Chondrocyte (in vitro differentiated cells): ENCODE measurements at regions not wholly inside any gene's neighbourhood (a gene's known extent, or its start where the extent isn't known, plus 50 kb on each side); places are given as distances from the start of the nearest gene placed in this dataset.

Source experiments
- DNase-seq: peaks from one replicate; pipeline ENCODE4 v3.0.0; 2021; ENCODE audit warnings: mixed read lengths, low spot score
- H3K27ac Mint-ChIP-seq: one replicate; pipeline ENCODE4 v1.8.0; 2021; ENCODE audit warnings: mild to moderate bottlenecking, moderate library complexity, mixed read lengths; ENCODE audit not compliant: unreplicated experiment
- H3K27me3 Mint-ChIP-seq: 2 replicates; pipeline ENCODE4 v1.8.0; 2021; ENCODE audit warnings: low read depth, mixed read lengths
- H3K36me3 Mint-ChIP-seq: 2 replicates; pipeline ENCODE4 v1.8.0; 2021; ENCODE audit warnings: low read depth, mixed read lengths
- H3K4me1 Mint-ChIP-seq: 2 replicates; pipeline ENCODE4 v1.8.0; 2021; ENCODE audit warnings: low read depth, mild to moderate bottlenecking, mixed read lengths
- H3K4me3 Mint-ChIP-seq: one replicate; pipeline ENCODE4 v1.8.0; 2021; ENCODE audit warnings: mild to moderate bottlenecking, moderate library complexity, mixed read lengths; ENCODE audit not compliant: unreplicated experiment
- H3K9me3 Mint-ChIP-seq: 2 replicates; pipeline ENCODE4 v1.8.0; 2021; ENCODE audit warnings: low read depth, mixed read lengths
- CTCF ChIP-seq: fragments of 200-600 bp; sonication (generic); IDR thresholded peaks from 2 replicates; pipeline ENCODE4 v1.5.0; 2021; ENCODE audit warnings: antibody characterized with exemption, mild to moderate bottlenecking, moderate library complexity

GRCh38 chr13:44230071-44230470, 143.6 kb upstream of the SERP2 start:
- Mint-ChIP-seq H3K27ac (no peak overlapping the region), H3K4me1 (peaks cover 6% of the 10 kb centered on the region), H3K27me3 (no peaks in the 10 kb centered on the region), H3K9me3 (peaks cover 2% of the 10 kb centered on the region), H3K4me3 (no peak overlapping the region), H3K36me3 (no peaks in the 10 kb centered on the region)
- DNase-seq = no peak
- no peak for TF ChIP-seq CTCF

GRCh38 chr13:44230736-44231135, 142.9 kb upstream of the SERP2 start:
- TF ChIP-seq CTCF = no peak
- Mint-ChIP-seq H3K27ac (no peak overlapping the region), H3K4me3 (no peak overlapping the region), H3K27me3 (no peaks in the 10 kb centered on the region), H3K9me3 (no peaks in the 10 kb centered on the region), H3K4me1 (peaks cover 2% of the 10 kb centered on the region), H3K36me3 (no peaks in the 10 kb centered on the region)
- no peak for DNase-seq

- peak overlapping the region; percentile 42 for H3K27ac Mint-ChIP-seq
- no peaks in the 10 kb centered on the region for H3K36me3 Mint-ChIP-seq
- peak; percentile 11 for TF ChIP-seq CTCF
- no peak overlapping the region for H3K4me3 Mint-ChIP-seq
- no peaks in the 10 kb centered on the region for H3K27me3 Mint-ChIP-seq
- peaks cover 9% of the 10 kb centered on the region for H3K4me1 Mint-ChIP-seq
- H3K9me3 Mint-ChIP-seq = no peaks in the 10 kb centered on the region
- DNase-seq = no peak
These were observed 141.7 kb upstream of the SERP2 start for GRCh38 chr13:44231786-44232516.

- no peaks in the 10 kb centered on the region for H3K9me3 Mint-ChIP-seq
- H3K27me3 Mint-ChIP-seq = no peaks in the 10 kb centered on the region
- H3K4me1 Mint-ChIP-seq = peaks cover 17% of the 10 kb centered on the region
- no peak for TF ChIP-seq CTCF
- no peak overlapping the region for H3K27ac Mint-ChIP-seq
- DNase-seq = no peak
- H3K36me3 Mint-ChIP-seq = no peaks in the 10 kb centered on the region
- no peak overlapping the region for H3K4me3 Mint-ChIP-seq
These were observed 140.8 kb upstream of the SERP2 start for GRCh38 chr13:44232774-44233173.

GRCh38 chr13:44234566-44234965, 139.1 kb upstream of the SERP2 start:
- no peak for TF ChIP-seq CTCF
- Mint-ChIP-seq H3K9me3 (no peaks in the 10 kb centered on the region), H3K27me3 (no peaks in the 10 kb centered on the region), H3K4me1 (peaks cover 19% of the 10 kb centered on the region), H3K27ac (no peak overlapping the region), H3K36me3 (no peaks in the 10 kb centered on the region), H3K4me3 (no peak overlapping the region)
- no peak for DNase-seq
